ENCODE measurements at regions not wholly inside any gene's neighbourhood (a gene's known extent, or its start where the extent isn't known, plus 50 kb on each side); places are given as distances from the start of the nearest gene placed in this dataset.
A peak's percentile ranks its signal among the peaks of the same experiment; 100 is the strongest.

DNA sequence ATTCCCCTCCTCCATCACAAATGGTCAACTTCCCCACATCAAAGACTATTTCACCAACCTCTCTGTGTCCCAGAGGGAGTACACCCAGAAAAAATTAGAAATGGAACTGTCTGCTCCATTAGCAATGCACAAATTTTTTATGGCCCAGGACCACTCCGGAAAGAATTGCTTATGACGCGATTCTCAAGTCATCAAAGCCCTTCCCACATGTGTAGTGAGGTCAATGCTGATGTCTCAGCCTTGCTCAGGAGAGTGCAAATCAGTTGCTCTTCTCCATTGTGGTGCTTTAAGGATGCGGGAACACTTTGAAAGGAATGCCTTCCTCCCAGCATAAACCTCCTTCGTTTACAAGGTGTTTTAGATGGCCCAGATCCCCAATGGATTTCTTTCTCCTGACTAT lies 518.3 kb downstream of the PPARGC1A start (continued):
- no peak for TF ChIP-seq KLF12 (CRISPR knock-in tag; IDR thresholded peaks at IDR 0.05; ENCODE audit: borderline replicate concordance)

- H3K36me3 ChIP-seq (replicated peaks in 1 of 2; ENCODE audit: control insufficient read depth in 1 of 2, insufficient read depth in 2 of 2, low read length in 2 of 2): no peaks in the 10 kb centered on the region
- WGBS (ENCODE audit: low lambda C conversion rate): 1% methylated on average over 3 of the region's 3 CpGs
- in situ Hi-C loops (cut with HindIII; ENCODE audit: extremely low pct_ligation_motif_present, low pct_unique_long_range_greater_than_20kb) (no loop called here), intact Hi-C loops (cut with micrococcal nuclease; ENCODE audit: unreplicated experiment) (no loop called here)
- H2AFZ ChIP-seq (ENCODE audit: low read length): no peak overlapping the region
- FAIRE-seq: no peak
- H4K20me1 ChIP-seq (ENCODE audit: insufficient read depth, low read length): no peaks in the 10 kb centered on the region
- H3K27me3 ChIP-seq (ENCODE audit: control insufficient read depth in 1 of 2, insufficient read depth in 2 of 2, low read length in 2 of 2): no peaks in the 10 kb centered on the region
- H3K4me2 ChIP-seq (ENCODE audit: low read depth, low read length): no peak overlapping the region
- ATAC-seq: no peak
- CTCF ChIA-PET (ENCODE audit: low intra/inter-chr PET ratio, low total read pairs): no interaction called here
- no peak overlapping the region for H3K27ac ChIP-seq (ENCODE audit: extremely low read length, insufficient read depth, low read length)
- peaks cover 7% of the 10 kb centered on the region for H3K4me1 ChIP-seq (ENCODE audit: insufficient read depth, low read length)
- POLR2A ChIA-PET: no interaction called here
- TF ChIP-seq ZNF615 (CRISPR knock-in tag; IDR thresholded peaks at IDR 0.05; ENCODE audit: borderline replicate concordance) (no peak), ZNF891 (CRISPR knock-in tag; IDR thresholded peaks at IDR 0.05) (no peak), TCF7L2 (IDR thresholded peaks at IDR 0.05; ENCODE audit: low read depth, low read length) (no peak), ZNF33A (CRISPR knock-in tag; IDR thresholded peaks at IDR 0.05; ENCODE audit: borderline replicate concordance) (no peak), MIXL1 (CRISPR knock-in tag; IDR thresholded peaks at IDR 0.05) (no peak)
- H3K79me2 ChIP-seq (ENCODE audit: insufficient read depth, low read length): no peaks in the 10 kb centered on the region
- no peak for DNase-seq (ENCODE audit: low spot score)
- no peaks in the 10 kb centered on the region for H3K9me3 ChIP-seq (ENCODE audit: low read length)
- H3K4me3 ChIP-seq (replicated peaks in 1 of 3; ENCODE audit: insufficient read depth in 1 of 3, low read depth in 2 of 3, low read length in 3 of 3): no peak overlapping the region
- H3K9ac ChIP-seq (ENCODE audit: insufficient read depth, low read depth, low read length): no peak overlapping the region
- BruUV-seq (replicated peaks): no TSS peak
Measured at GRCh38 chr4:23369331-23369730, 520.5 kb downstream of the PPARGC1A start.

DNA sequence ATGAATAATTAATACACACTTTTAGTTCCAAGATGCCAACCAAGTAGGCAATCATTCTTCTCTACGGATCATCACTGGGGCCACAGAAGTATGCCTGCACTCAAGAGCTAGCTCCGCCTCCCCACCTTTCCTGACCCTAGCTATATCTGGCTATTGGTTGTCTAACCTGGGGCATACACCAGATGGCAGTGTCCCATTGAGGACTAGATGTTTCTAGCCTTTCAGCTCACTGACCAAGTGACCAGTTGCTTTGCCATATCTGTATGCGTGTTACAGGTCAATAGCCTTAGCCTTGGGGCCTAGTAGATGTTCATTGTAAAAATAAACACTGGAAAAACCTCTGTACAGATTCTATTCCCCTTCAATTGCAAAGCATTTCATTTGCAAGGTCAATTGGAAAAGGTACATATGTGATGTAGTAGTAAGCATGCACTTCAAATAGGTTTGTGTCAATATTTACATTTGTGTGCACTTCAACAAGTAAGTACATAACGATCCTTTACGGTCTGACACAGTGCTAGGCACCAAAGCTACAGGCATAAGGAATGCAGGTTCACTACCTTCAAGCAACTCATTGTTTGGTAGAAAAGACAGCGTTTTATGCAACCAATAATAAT lies 521.7 kb downstream of the PPARGC1A start:
- Histone ChIP-seq H3K9ac (ENCODE audit: insufficient read depth, low read depth, low read length) (no peak overlapping the region), H3K4me2 (ENCODE audit: low read depth, low read length) (no peak overlapping the region), H3K36me3 (replicated peaks in 1 of 2; ENCODE audit: control insufficient read depth in 1 of 2, insufficient read depth in 2 of 2, low read length in 2 of 2) (no peaks in the 10 kb centered on the region), H4K20me1 (ENCODE audit: insufficient read depth, low read length) (no peaks in the 10 kb centered on the region), H3K4me3 (replicated peaks in 1 of 3; ENCODE audit: insufficient read depth in 1 of 3, low read depth in 2 of 3, low read length in 3 of 3) (no peak overlapping the region), H3K79me2 (ENCODE audit: insufficient read depth, low read length) (no peaks in the 10 kb centered on the region), H3K9me3 (ENCODE audit: low read length) (no peaks in the 10 kb centered on the region), H3K27me3 (ENCODE audit: control insufficient read depth in 1 of 2, insufficient read depth in 2 of 2, low read length in 2 of 2) (no peaks in the 10 kb centered on the region), H3K27ac (ENCODE audit: extremely low read length, insufficient read depth, low read length) (no peak overlapping the region), H2AFZ (ENCODE audit: low read length) (no peak overlapping the region), H3K4me1 (ENCODE audit: insufficient read depth, low read length) (peaks cover 7% of the 10 kb centered on the region)
- intact Hi-C loops (cut with micrococcal nuclease; ENCODE audit: unreplicated experiment): no loop called here
- POLR2A ChIA-PET: no interaction called here
- CTCF ChIA-PET (ENCODE audit: low intra/inter-chr PET ratio, low total read pairs): no interaction called here
- 10% methylated on average over 6 of the region's 6 CpGs for WGBS (ENCODE audit: low lambda C conversion rate)
- no peak for FAIRE-seq
- DNase-seq (ENCODE audit: low spot score): peak; percentile 23
- in situ Hi-C loops (cut with HindIII; ENCODE audit: extremely low pct_ligation_motif_present, low pct_unique_long_range_greater_than_20kb): no loop called here
- BruUV-seq (replicated peaks): no TSS peak
- peak; percentile 81 for ATAC-seq
- TF ChIP-seq ZNF879 (CRISPR knock-in tag; IDR thresholded peaks at IDR 0.05) (no peak), SATB2 (CRISPR knock-in tag; IDR thresholded peaks at IDR 0.05) (no peak), ZZZ3 (CRISPR knock-in tag; IDR thresholded peaks at IDR 0.05; ENCODE audit: borderline replicate concordance) (no peak), ZKSCAN1 (IDR thresholded peaks at IDR 0.05; ENCODE audit: low read length) (no peak), KLF13 (CRISPR knock-in tag; IDR thresholded peaks at IDR 0.05) (no peak), ATAD3A (CRISPR knock-in tag; IDR thresholded peaks at IDR 0.05) (no peak), SOX5 (CRISPR knock-in tag; IDR thresholded peaks at IDR 0.05; ENCODE audit: borderline replicate concordance) (no peak), SOX13 (IDR thresholded peaks at IDR 0.05) (no peak), SOX13 (CRISPR knock-in tag; conservative IDR thresholded peaks at IDR 0.05 in 1 of 2, IDR thresholded peaks at IDR 0.05 in 1 of 2) (0 out of 4 replicates have a peak, but pooled peaks of 1 of the 2 experiments have one; percentile 20)
- TF ChIP-seq, protein P1, sequence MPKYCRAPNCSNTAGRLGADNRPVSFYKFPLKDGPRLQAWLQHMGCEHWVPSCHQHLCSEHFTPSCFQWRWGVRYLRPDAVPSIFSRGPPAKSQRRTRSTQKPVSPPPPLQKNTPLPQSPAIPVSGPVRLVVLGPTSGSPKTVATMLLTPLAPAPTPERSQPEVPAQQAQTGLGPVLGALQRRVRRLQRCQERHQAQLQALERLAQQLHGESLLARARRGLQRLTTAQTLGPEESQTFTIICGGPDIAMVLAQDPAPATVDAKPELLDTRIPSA (CRISPR knock-in tag; IDR thresholded peaks at IDR 0.05; ENCODE audit: borderline replicate concordance): no peak
- TF ChIP-seq, protein P2, sequence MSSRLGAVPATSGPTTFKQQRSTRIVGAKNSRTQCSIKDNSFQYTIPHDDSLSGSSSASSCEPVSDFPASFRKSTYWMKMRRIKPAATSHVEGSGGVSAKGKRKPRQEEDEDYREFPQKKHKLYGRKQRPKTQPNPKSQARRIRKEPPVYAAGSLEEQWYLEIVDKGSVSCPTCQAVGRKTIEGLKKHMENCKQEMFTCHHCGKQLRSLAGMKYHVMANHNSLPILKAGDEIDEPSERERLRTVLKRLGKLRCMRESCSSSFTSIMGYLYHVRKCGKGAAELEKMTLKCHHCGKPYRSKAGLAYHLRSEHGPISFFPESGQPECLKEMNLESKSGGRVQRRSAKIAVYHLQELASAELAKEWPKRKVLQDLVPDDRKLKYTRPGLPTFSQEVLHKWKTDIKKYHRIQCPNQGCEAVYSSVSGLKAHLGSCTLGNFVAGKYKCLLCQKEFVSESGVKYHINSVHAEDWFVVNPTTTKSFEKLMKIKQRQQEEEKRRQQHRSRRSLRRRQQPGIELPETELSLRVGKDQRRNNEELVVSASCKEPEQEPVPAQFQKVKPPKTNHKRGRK (CRISPR knock-in tag; IDR thresholded peaks at IDR 0.05): no peak

Data from HepG2 (cell line).